BE2C (cell line): ENCODE measurements at regions not wholly inside any gene's neighbourhood (a gene's known extent, or its start where the extent isn't known, plus 50 kb on each side); places are given as distances from the start of the nearest gene placed in this dataset.
"Not testable (repeated sequence)": the region's sequence is repeated elsewhere in the genome, so short reads cannot be mapped to it uniquely, and the experiment has no call there.

ENCODE experiments used
- DNase-seq: peaks from one replicate; pipeline ENCODE4 v3.0.0-alpha.2; 2020
- H3K27me3 ChIP-seq: fragments of 250-450 bp; sonication (Bioruptor Pico); 2 replicates; pipeline ENCODE4 v1.5.1; 2020; ENCODE audit warnings: mild to moderate bottlenecking
- H3K36me3 ChIP-seq: fragments of 250-450 bp; sonication (Bioruptor Pico); 2 replicates; pipeline ENCODE4 v1.5.1; 2020; ENCODE audit warnings: mild to moderate bottlenecking
- H3K4me1 ChIP-seq: fragments of 250-450 bp; sonication (Bioruptor Pico); 2 replicates; pipeline ENCODE4 v1.5.1; 2020
- H3K4me3 ChIP-seq: 2 replicates; pipeline ENCODE4 v1.5.1; 2011; ENCODE audit warnings: low read depth, low read length
- H3K9me3 ChIP-seq: fragments of 250-450 bp; sonication (Bioruptor Pico); 2 replicates; pipeline ENCODE4 v1.5.1; 2020
- TF ChIP-seq, protein P1 (sequence below): IDR thresholded peaks from 2 replicates; pipeline ENCODE4 v1.5.1; 2012; ENCODE audit warnings: mild to moderate bottlenecking, low read depth, low read length

DNA sequence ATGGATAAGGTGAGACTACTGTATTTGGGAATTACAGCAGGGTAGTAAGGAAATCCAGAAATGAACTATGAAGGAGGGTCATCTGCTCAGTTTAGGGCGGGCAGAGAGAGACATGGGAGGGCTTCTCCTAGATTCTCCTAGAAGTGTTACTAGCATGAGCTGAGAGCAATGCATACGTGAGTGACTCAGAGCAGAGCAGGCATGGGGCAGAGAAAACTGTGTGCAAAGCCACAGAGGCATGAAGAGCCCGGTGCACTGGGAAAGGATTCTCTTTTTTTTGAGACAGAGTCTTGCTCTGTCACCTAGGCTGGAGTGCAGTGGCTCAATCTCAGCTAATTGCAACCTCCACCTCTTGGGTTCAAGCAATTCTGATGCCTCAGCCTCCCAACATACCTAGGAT, 116.2 kb downstream of the SOCS6 start:
- TF ChIP-seq, protein P1, sequence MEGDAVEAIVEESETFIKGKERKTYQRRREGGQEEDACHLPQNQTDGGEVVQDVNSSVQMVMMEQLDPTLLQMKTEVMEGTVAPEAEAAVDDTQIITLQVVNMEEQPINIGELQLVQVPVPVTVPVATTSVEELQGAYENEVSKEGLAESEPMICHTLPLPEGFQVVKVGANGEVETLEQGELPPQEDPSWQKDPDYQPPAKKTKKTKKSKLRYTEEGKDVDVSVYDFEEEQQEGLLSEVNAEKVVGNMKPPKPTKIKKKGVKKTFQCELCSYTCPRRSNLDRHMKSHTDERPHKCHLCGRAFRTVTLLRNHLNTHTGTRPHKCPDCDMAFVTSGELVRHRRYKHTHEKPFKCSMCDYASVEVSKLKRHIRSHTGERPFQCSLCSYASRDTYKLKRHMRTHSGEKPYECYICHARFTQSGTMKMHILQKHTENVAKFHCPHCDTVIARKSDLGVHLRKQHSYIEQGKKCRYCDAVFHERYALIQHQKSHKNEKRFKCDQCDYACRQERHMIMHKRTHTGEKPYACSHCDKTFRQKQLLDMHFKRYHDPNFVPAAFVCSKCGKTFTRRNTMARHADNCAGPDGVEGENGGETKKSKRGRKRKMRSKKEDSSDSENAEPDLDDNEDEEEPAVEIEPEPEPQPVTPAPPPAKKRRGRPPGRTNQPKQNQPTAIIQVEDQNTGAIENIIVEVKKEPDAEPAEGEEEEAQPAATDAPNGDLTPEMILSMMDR, result no peak
- DNase-seq, result no peak
- Histone ChIP-seq H3K4me1 (no peaks in the 10 kb centered on the region), H3K9me3 (no peaks in the 10 kb centered on the region), H3K4me3 (no peak overlapping the region), H3K27me3 (no peaks in the 10 kb centered on the region), H3K36me3 (no peaks in the 10 kb centered on the region)

DNA sequence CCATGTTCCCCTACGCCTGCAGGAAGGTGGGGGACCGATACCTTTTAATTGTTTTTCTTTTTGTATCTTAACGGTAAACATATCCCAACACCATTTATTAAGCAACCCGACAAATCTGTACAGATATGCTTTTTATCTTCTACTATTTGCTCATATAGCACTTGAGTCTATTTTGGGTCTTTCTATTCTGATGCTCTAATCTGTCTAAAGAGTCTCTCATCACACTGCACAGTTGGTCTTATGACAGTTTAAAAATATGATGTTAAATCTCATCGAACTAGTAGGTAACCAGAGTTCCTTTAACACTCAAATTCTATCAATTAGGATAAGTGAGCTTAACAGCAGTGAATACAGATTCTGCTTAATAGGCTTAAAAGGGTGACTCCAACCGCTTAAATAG, 111.6 kb downstream of the SOCS6 start:
- TF ChIP-seq, protein P1, result no peak
- no peaks in the 10 kb centered on the region for H3K4me1 ChIP-seq
- no peaks in the 10 kb centered on the region for H3K9me3 ChIP-seq
- no peaks in the 10 kb centered on the region for H3K36me3 ChIP-seq
- DNase-seq, result no peak
- no peak overlapping the region for H3K4me3 ChIP-seq
- no peaks in the 10 kb centered on the region for H3K27me3 ChIP-seq

DNA sequence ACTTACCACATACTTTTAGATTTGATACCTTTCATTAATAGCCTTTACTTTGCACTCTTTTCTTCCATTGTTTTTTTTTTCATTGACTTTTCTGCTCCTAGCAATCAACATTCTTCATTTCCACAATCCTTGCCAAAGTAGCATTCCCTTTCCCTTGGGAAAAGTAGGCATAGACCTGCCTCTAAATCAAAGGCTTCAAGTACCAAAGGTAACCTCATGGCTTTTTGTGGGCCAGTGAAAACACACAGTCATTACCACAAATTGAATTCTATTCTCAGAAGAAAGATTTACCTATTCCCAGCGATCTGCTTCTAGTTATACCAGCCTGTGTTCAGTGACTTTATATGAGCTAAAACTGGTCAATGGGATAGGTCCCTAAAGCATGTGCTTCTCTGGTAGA, 109.2 kb downstream of the SOCS6 start:
- Histone ChIP-seq H3K4me3 (no peak overlapping the region), H3K4me1 (no peaks in the 10 kb centered on the region), H3K36me3 (no peaks in the 10 kb centered on the region), H3K27me3 (no peaks in the 10 kb centered on the region), H3K9me3 (no peaks in the 10 kb centered on the region)
- DNase-seq, result no peak
- TF ChIP-seq, protein P1, result no peak

DNA sequence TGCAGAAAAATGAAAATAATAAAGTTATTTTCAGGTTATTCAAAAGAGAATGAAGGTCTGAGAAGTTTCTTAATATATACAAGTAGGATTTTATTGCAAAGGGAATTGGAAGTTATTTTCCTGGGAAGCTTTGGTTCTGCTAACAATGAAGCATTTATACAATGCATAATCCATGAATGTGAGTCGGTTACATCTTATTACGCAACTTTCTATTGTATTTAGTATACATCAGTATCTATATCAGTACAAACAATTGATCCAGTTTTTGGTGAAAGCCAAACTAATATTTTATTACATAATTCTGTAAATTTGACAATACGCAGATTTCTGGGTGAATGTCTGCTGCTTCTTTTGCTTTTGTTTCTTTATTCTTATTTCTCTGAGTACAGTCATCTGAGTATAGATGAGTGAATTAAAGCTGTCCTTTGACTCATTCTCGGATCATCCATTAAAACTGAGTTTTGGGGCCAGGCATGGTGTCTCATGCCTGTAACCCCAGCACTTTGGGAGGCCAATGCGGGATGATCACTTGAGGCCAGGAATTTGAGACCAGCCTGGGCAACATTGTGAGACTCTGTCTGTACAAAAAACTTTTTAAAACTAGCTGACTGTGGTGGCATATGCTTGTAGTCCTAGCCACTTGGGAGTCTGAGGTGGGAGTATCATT, 108.5 kb downstream of the SOCS6 start:
- Histone ChIP-seq H3K4me3 (no peak overlapping the region), H3K27me3 (no peaks in the 10 kb centered on the region), H3K9me3 (no peaks in the 10 kb centered on the region), H3K36me3 (no peaks in the 10 kb centered on the region), H3K4me1 (no peaks in the 10 kb centered on the region)
- TF ChIP-seq, protein P1, result no peak
- DNase-seq, result no peak

DNA sequence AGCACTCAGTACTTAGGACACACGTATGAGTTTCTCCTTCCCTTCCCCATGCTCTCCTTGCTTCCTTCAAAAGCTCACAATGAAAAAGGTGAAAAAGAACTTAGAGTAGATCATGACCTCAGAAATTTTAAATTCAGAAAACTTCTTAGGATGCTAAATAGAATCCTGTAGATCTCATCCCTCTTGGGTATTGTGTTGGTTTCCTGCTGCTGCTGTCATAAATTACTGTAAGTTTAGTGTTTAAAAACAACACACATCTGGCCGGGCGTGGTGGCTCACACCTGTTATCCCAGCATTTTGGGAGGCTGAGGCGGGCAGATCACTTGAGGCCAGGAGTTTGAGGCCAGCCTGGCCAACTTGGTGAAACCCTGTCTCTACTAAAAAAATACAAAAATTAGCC, 106.9 kb downstream of the SOCS6 start:
- not testable (repeated sequence) for H3K27me3 ChIP-seq, H3K4me1 ChIP-seq, H3K9me3 ChIP-seq, H3K4me3 ChIP-seq, H3K36me3 ChIP-seq, DNase-seq

DNA sequence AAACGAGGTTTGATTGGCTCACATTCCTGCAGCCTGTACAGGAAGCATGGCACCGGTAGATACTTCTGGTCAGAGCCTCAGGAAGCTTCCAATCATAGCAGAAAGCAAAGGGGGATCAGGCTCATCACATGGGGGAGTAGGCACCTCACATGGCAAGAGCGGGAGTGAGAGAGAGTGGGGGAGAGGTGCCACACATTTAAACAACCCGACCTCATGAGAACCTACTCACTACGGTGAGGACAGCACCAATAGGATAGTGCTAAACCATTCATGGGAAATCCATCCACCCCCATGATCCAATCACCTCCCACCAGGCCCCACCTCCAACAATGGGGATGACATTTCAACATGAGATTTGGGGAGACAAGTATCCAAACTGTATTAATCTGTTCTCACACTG, 105.8 kb downstream of the SOCS6 start:
- no peaks in the 10 kb centered on the region for H3K27me3 ChIP-seq
- no peaks in the 10 kb centered on the region for H3K4me1 ChIP-seq
- H3K36me3 ChIP-seq, result no peaks in the 10 kb centered on the region
- no peak for DNase-seq
- TF ChIP-seq, protein P1, result no peak
- H3K9me3 ChIP-seq, result no peaks in the 10 kb centered on the region
- H3K4me3 ChIP-seq, result no peak overlapping the region
